Fibroblast of villous mesenchyme (primary cell): ENCODE measurements at regions not wholly inside any gene's neighbourhood (a gene's known extent, or its start where the extent isn't known, plus 50 kb on each side); places are given as distances from the start of the nearest gene placed in this dataset.
"Not testable (repeated sequence)": the region's sequence is repeated elsewhere in the genome, so short reads cannot be mapped to it uniquely, and the experiment has no call there.

ENCODE experiments used
- DNase-seq: peaks from one replicate; pipeline ENCODE4 v3.0.0-alpha.2; 2010; ENCODE audit warnings: low read depth
- H3K4me3 ChIP-seq: 2 replicates; pipeline ENCODE4 v1.5.1; 2011; ENCODE audit warnings: low read depth, mild to moderate bottlenecking, low read length
- CTCF ChIP-seq: IDR thresholded peaks from 2 replicates; pipeline ENCODE4 v1.5.1; 2012; ENCODE audit warnings: low read depth, mild to moderate bottlenecking, low read length; ENCODE audit not compliant: insufficient read depth

GRCh38 chr6:88413459-88413858 lies 247.3 kb upstream of the CNR1 start:
- DNase-seq = no peak
- TF ChIP-seq CTCF = no peak
- H3K4me3 ChIP-seq = no peak overlapping the region

DNA sequence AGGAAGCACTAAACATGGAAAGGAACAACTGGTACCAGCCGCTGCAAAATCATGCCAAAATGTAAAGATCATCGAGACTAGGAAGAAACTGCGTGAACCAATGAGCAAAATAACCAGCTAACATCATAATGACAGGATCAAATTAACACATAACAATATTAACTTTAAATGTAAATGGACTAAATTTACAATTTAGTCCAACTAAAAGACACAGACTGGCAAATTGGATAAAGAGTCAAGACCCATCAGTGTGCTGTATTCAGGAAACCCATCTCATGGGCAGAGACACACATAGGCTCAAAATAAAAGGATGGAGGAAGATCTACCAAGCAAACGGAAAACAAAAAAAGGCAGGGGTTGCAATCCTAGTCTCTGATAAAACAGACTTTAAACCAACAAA lies 242.2 kb upstream of the CNR1 start:
- not testable (repeated sequence) for H3K4me3 ChIP-seq, DNase-seq

- H3K4me3 ChIP-seq, DNase-seq: not testable (repeated sequence)
Observed at GRCh38 chr6:88406674-88407073, 240.5 kb upstream of the CNR1 start.

DNA sequence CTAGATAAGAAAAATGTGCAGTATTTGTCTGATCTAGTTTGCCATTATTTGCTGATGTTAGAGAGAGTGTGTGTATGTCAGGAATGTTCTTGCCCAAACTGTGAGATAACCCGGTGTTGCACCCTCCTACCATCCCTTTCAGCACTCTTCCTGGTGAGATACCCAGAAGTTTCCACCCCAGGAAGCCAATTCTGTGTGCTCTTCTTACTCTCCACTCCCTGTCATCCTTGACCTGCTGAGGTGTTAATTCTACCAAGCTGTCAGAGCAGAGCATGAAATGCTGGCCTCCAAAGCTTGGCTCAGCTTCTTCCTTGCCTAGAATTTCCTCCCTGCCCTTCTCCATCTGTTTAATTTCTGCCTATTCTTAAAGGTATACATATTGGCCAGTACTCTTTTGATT lies 237.3 kb upstream of the CNR1 start:
- DNase-seq = no peak
- TF ChIP-seq CTCF = no peak
- H3K4me3 ChIP-seq = no peak overlapping the region

GRCh38 chr6:88402909-88403308 lies 236.8 kb upstream of the CNR1 start:
- no peak for TF ChIP-seq CTCF
- no peak for DNase-seq
- no peak overlapping the region for H3K4me3 ChIP-seq

DNA sequence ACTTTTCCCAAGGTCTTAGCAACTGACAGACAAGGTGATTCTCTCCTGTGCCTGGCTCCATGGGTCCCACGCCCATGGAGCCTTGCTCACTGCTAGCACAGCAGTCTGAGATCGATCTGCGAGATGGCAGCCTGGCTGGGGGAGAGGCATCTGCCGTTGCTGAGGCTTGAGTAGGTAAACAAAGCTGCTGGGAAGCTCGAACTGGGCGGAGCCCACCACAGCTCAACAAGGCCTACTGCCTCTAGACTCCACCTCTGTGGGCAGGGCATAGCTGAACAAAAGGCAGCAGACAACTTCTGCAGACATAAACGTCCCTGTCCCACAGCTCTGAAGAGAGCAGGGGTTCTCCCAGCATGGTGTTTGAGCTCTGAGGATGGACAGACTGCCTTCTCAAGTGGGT lies 224.9 kb upstream of the CNR1 start:
- H3K4me3 ChIP-seq, DNase-seq: not testable (repeated sequence)

- H3K4me3 ChIP-seq = no peak overlapping the region
- TF ChIP-seq CTCF = no peak
- no peak for DNase-seq
Observed at GRCh38 chr6:88388589-88388988, 222.4 kb upstream of the CNR1 start.

DNA sequence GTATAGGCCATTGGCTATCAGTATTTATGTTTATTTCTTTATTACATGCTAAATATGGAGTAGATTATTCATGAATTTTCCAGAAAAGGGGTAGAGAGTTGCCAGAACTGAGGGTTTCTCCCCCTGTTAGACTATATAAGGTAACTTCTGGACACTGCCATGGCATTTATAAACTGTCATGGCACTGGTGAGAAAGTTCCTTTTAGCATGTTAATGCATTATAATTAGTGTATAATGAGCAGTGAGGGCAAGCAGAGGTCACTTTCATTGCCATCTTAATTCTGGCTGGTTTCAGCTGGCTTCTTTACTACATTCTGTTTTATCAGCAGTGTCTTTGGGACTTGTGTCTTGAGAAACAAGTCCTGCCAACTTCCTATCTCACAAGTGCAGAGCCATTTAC lies 220.0 kb upstream of the CNR1 start:
- no peak for TF ChIP-seq CTCF
- DNase-seq = no peak

GRCh38 chr6:88383183-88383582 lies 217.0 kb upstream of the CNR1 start:
- TF ChIP-seq CTCF = no peak
- no peak for DNase-seq
- no peak overlapping the region for H3K4me3 ChIP-seq

More for the DNA sequence above, 220.0 kb upstream of the CNR1 start:
- H3K4me3 ChIP-seq = no peak overlapping the region
